HL-60 (cell line): ENCODE measurements at regions not wholly inside any gene's neighbourhood (a gene's known extent, or its start where the extent isn't known, plus 50 kb on each side); places are given as distances from the start of the nearest gene placed in this dataset.

Source experiments
- GABPA ChIP-seq: IDR thresholded peaks from 2 replicates; pipeline ENCODE4 v1.6.1; 2012; ENCODE audit warnings: low read depth
- POLR2AphosphoS5 ChIP-seq: IDR thresholded peaks from 2 replicates; pipeline ENCODE4 v1.6.1; 2012; ENCODE audit warnings: low read depth
- TF ChIP-seq, protein P1 (sequence below): IDR thresholded peaks from one replicate; pipeline ENCODE4 v1.5.1; 2011; ENCODE audit warnings: low read length, control low read depth, inconsistent platforms; ENCODE audit not compliant: insufficient read depth
- TF ChIP-seq, protein P2 (sequence below): IDR thresholded peaks from 2 replicates; pipeline ENCODE4 v1.6.1; 2012; ENCODE audit warnings: low read depth; ENCODE audit not compliant: insufficient replicate concordance

DNA sequence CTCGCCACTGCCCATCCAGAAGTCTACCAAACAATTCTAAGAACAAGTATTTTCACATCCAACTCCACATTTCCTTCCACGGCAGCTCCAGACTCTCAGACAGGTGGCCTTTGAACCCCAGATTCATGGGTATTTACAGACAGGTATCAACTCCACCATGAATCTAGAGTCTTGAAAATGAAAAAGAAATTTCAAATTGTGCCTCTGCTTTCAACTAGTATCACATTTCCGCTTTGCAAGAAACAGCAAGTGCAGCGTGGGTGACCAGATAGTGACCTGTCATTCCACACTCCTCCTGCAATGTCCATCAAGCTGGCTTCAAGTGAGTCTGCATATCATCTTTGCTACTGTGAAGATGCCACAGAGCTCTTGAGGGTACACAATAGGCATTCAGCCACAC, 232.4 kb upstream of the RPL38 start:
- TF ChIP-seq, protein P1, sequence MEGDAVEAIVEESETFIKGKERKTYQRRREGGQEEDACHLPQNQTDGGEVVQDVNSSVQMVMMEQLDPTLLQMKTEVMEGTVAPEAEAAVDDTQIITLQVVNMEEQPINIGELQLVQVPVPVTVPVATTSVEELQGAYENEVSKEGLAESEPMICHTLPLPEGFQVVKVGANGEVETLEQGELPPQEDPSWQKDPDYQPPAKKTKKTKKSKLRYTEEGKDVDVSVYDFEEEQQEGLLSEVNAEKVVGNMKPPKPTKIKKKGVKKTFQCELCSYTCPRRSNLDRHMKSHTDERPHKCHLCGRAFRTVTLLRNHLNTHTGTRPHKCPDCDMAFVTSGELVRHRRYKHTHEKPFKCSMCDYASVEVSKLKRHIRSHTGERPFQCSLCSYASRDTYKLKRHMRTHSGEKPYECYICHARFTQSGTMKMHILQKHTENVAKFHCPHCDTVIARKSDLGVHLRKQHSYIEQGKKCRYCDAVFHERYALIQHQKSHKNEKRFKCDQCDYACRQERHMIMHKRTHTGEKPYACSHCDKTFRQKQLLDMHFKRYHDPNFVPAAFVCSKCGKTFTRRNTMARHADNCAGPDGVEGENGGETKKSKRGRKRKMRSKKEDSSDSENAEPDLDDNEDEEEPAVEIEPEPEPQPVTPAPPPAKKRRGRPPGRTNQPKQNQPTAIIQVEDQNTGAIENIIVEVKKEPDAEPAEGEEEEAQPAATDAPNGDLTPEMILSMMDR: no peak
- TF ChIP-seq POLR2AphosphoS5: no peak
- TF ChIP-seq GABPA: no peak
- TF ChIP-seq, protein P2, sequence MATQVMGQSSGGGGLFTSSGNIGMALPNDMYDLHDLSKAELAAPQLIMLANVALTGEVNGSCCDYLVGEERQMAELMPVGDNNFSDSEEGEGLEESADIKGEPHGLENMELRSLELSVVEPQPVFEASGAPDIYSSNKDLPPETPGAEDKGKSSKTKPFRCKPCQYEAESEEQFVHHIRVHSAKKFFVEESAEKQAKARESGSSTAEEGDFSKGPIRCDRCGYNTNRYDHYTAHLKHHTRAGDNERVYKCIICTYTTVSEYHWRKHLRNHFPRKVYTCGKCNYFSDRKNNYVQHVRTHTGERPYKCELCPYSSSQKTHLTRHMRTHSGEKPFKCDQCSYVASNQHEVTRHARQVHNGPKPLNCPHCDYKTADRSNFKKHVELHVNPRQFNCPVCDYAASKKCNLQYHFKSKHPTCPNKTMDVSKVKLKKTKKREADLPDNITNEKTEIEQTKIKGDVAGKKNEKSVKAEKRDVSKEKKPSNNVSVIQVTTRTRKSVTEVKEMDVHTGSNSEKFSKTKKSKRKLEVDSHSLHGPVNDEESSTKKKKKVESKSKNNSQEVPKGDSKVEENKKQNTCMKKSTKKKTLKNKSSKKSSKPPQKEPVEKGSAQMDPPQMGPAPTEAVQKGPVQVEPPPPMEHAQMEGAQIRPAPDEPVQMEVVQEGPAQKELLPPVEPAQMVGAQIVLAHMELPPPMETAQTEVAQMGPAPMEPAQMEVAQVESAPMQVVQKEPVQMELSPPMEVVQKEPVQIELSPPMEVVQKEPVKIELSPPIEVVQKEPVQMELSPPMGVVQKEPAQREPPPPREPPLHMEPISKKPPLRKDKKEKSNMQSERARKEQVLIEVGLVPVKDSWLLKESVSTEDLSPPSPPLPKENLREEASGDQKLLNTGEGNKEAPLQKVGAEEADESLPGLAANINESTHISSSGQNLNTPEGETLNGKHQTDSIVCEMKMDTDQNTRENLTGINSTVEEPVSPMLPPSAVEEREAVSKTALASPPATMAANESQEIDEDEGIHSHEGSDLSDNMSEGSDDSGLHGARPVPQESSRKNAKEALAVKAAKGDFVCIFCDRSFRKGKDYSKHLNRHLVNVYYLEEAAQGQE: no peak
